Adrenal gland (tissue), 5 donors: ENCODE measurements at regions not wholly inside any gene's neighbourhood (a gene's known extent, or its start where the extent isn't known, plus 50 kb on each side); places are given as distances from the start of the nearest gene placed in this dataset.

ENCODE experiments used
- POLR2A ChIP-seq, 2 donors: fragments of 450-650 bp; IDR thresholded peaks; one replicate each; pipeline ENCODE4 v1.6.1; 2017; ENCODE audit warnings: antibody characterized with exemption in 2 of 2, mild to moderate bottlenecking in 2 of 2, moderate library complexity in 1 of 2
- TF ChIP-seq, protein P1 (sequence below), 6 experiments: fragments of 450-650 bp in 4 of 6; fragments of 200-600 bp in 2 of 6; sonication (generic) in 1 of 6; IDR thresholded peaks; 1 replicate in 5 of 6; 2 replicates in 1 of 6; pipeline versions ENCODE4 v1.5.1 to v1.8.0; 2016 to 2021; ENCODE audit warnings: antibody characterized with exemption in 6 of 6, mild to moderate bottlenecking in 2 of 6, moderate library complexity in 1 of 6
- donor health status: DM: no; HTN: no; CAD: no.

GRCh38 chr6:121823437-121823851, 388.0 kb downstream of the GJA1 start:
- TF ChIP-seq, protein P1, sequence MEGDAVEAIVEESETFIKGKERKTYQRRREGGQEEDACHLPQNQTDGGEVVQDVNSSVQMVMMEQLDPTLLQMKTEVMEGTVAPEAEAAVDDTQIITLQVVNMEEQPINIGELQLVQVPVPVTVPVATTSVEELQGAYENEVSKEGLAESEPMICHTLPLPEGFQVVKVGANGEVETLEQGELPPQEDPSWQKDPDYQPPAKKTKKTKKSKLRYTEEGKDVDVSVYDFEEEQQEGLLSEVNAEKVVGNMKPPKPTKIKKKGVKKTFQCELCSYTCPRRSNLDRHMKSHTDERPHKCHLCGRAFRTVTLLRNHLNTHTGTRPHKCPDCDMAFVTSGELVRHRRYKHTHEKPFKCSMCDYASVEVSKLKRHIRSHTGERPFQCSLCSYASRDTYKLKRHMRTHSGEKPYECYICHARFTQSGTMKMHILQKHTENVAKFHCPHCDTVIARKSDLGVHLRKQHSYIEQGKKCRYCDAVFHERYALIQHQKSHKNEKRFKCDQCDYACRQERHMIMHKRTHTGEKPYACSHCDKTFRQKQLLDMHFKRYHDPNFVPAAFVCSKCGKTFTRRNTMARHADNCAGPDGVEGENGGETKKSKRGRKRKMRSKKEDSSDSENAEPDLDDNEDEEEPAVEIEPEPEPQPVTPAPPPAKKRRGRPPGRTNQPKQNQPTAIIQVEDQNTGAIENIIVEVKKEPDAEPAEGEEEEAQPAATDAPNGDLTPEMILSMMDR (IDR thresholded peaks at IDR 0.05) = no peak
- TF ChIP-seq POLR2A (IDR thresholded peaks at IDR 0.05) = no peak
